ENCODE measurements at regions not wholly inside any gene's neighbourhood (a gene's known extent, or its start where the extent isn't known, plus 50 kb on each side); places are given as distances from the start of the nearest gene placed in this dataset.
"Not testable (repeated sequence)": the region's sequence is repeated elsewhere in the genome, so short reads cannot be mapped to it uniquely, and the experiment has no call there.

DNA sequence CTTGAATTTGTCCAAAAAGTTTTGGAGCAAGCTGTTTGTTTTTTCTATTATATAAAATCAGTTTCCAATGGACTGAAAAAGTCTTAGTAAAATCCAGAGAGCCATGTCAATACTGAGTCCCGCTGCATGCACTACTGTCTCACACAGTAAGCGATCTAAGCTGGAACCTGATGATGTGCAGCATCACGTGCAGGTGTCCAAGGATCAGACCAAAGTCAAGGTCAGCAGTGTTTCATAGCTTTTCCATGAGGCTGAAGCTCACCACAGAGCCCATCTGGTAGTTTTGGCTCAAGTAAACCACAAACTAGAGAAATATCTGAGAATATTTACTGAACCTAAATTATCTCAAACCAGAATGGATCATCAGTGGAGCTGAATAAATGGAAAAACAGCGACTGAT, 784.0 kb upstream of the SEMA6D start:
- H3K4me3 Mint-ChIP-seq: no peak overlapping the region
- H3K27me3 Mint-ChIP-seq (ENCODE audit: low read depth in 3 of 3): peaks cover 0 to 2% (median 0%) of the 10 kb centered on the region in 3 donors
- H3K4me1 Mint-ChIP-seq: no peaks in the 10 kb centered on the region
- H3K9me3 Mint-ChIP-seq: peaks cover 9 to 42% (median 21%) of the 10 kb centered on the region in 6 donors
- H3K36me3 Mint-ChIP-seq: no peaks in the 10 kb centered on the region
- DNase-seq: no peak
- no peak overlapping the region for H3K27ac Mint-ChIP-seq

DNA sequence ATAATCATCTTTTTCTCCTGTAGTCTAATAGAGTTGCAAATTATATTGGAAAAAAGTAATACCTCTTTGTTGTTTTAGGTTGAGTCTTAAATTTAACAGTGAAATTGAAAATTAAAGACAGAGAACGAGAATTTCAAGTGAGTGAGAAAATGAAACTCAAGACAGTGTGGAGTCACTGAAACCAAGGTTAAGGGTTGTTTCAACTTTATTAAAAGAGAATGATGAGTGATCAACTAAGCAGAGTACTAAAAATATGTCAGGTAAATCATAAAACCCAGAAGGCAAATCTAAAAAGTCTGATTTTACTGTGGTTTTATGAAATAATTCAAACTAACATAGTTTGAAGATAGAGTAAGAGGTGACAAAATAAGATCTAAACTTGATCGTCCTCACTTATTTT, 782.5 kb upstream of the SEMA6D start:
- H3K4me3 Mint-ChIP-seq: no peak overlapping the region
- no peaks in the 10 kb centered on the region for H3K4me1 Mint-ChIP-seq
- H3K9me3 Mint-ChIP-seq: peaks cover 14 to 49% (median 21%) of the 10 kb centered on the region in 6 donors

DNA sequence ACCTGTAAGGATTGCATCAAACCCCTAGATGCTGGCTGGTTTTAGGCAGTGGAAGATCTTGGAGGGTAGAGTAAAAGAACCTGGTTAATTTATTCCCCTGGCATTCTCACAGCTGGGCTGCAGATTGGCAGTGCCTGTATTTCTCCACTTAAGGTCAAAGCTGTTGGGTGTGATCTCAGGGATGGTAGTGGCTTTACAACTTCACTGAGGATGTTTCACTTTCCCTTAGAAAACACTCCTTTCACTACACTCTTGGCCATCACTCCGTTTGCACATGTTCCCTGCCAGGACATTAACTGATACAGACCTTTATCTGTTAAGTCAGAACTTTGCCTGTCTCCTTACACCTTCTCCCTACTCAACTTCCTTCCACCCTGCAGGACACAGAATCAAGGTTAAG, 779.1 kb upstream of the SEMA6D start:
- Mint-ChIP-seq H3K4me3 (no peak overlapping the region), H3K27ac (no peak overlapping the region), H3K9me3 (peaks cover 6 to 52% (median 21%) of the 10 kb centered on the region in 6 donors), H3K36me3 (no peaks in the 10 kb centered on the region), H3K27me3 (ENCODE audit: low read depth in 3 of 3) (no peaks in the 10 kb centered on the region), H3K4me1 (no peaks in the 10 kb centered on the region)
- DNase-seq: no peak

More for the DNA sequence above, 782.5 kb upstream of the SEMA6D start:
- Mint-ChIP-seq H3K36me3 (no peaks in the 10 kb centered on the region), H3K27ac (no peak overlapping the region), H3K27me3 (ENCODE audit: low read depth in 3 of 3) (no peaks in the 10 kb centered on the region)
- no peak for DNase-seq

DNA sequence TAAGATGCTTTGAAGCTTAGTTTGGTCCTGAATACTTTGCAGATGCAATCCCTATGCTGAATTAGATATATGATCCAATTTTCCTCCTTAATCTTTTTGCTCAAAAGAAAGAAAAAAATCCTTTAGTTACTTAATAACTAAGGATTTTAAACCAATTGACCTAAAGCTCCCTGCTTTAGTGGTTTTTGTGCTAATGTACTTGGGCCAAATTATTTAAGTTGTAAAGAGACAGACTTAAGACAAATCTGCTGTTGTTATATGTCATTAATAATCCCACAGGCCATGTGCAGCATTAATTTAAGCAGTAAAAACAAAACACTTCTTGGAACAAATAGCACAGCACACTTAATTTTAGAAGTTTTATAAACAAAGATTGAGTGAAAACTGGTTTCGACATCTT, 776.1 kb upstream of the SEMA6D start:
- Mint-ChIP-seq H3K36me3 (no peaks in the 10 kb centered on the region), H3K27me3 (ENCODE audit: low read depth in 3 of 3) (no peaks in the 10 kb centered on the region), H3K4me1 (no peaks in the 10 kb centered on the region), H3K9me3 (peaks cover 6 to 63% (median 20%) of the 10 kb centered on the region in 6 donors), H3K27ac (no peak overlapping the region), H3K4me3 (no peak overlapping the region)
- DNase-seq: no peak

DNA sequence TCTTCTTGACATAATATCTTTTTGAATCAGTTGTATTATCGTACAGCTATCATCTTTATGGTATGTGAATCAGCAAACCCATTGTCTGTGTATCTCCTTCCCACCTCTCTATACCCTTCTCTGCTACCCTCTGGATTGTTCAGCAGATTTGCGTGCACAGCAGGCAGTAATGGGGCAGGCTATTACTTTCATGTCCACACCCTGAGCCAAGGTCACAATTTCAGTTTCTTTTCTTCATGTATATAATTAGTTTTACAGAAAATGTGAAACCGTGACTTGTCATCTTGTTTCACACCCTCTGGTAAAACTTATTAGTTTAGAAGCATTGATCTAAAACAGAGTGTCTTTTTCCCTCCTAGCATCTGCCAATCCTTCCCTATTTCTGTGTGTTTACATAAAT, 770.4 kb upstream of the SEMA6D start:
- Mint-ChIP-seq H3K4me1 (no peaks in the 10 kb centered on the region), H3K36me3 (no peaks in the 10 kb centered on the region), H3K9me3 (peaks cover 12 to 72% (median 32%) of the 10 kb centered on the region in 6 donors), H3K4me3 (no peak overlapping the region), H3K27me3 (ENCODE audit: low read depth in 3 of 3) (peaks cover 0 to 4% (median 1%) of the 10 kb centered on the region in 3 donors), H3K27ac (no peak overlapping the region)
- no peak for DNase-seq

DNA sequence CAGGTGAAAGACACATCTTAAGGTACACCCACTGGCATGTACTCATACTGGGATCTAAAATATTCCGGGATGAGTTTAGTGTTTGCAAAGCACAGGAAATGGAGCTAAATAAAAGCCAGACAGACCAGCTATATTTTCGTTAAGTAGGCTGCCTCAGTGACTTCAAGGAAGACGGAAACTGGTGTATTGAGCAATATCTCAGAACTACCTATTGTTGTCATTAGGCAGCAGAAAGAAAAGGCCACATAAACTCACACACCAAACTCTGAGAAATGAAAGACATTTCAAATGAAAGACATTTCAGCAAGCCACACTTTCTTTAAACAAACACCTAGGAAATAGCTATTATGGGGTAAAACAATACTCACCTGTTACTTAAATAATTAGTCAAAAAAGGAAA, 761.7 kb upstream of the SEMA6D start:
- H3K9me3 Mint-ChIP-seq: peaks cover 10 to 41% (median 22%) of the 10 kb centered on the region in 6 donors
- H3K27me3 Mint-ChIP-seq (ENCODE audit: low read depth in 3 of 3): peaks cover 0 to 4% (median 0%) of the 10 kb centered on the region in 3 donors
- no peak overlapping the region for H3K27ac Mint-ChIP-seq
- DNase-seq: no peak
- H3K4me3 Mint-ChIP-seq: no peak overlapping the region
- H3K36me3 Mint-ChIP-seq: no peaks in the 10 kb centered on the region
- H3K4me1 Mint-ChIP-seq: no peaks in the 10 kb centered on the region

DNA sequence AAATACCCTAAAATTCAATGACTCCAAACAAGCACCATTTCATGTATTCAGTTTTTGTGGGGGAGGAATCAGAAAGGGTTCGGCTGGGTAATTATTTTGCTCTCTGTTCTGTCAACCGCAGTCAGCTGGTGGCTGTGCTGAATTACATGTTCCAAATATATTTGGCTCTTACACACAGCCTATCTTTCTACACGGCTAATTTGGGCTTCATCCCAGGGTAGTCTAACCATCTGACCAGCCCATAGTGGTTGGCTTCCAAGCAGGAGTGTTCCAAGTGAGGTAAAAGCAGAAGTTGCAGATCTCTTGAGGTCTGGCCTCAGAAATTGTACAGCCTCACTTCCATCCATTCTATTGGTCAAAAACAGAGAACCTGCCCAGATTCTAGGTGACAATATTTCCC, 760.8 kb upstream of the SEMA6D start:
- Mint-ChIP-seq H3K4me3 (no peak overlapping the region), H3K36me3 (no peaks in the 10 kb centered on the region), H3K27ac (no peak overlapping the region)

DNA sequence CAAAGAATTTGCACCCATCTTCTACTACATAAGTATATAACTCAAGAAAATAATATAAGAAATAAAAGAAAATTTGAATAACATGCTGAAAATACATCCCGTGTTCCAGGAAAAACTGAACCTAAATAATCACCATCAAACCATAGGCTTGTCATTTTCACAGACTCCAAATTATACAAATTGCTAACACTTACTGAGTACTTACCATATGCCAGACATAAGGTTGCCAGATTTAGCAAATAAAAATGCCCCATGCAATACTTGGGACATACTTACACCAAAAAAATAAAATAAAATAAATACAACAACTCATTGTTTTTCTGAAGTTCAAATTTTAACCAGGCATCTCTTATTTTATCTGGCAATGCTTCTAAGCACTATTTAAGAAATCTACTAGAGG, 760.4 kb upstream of the SEMA6D start:
- Mint-ChIP-seq H3K9me3 (peaks cover 7 to 33% (median 16%) of the 10 kb centered on the region in 6 donors), H3K27ac (no peak overlapping the region), H3K27me3 (ENCODE audit: low read depth in 3 of 3) (peaks cover 0 to 4% (median 0%) of the 10 kb centered on the region in 3 donors), H3K4me1 (no peaks in the 10 kb centered on the region), H3K36me3 (no peaks in the 10 kb centered on the region), H3K4me3 (no peak overlapping the region)
- no peak for DNase-seq

More for the DNA sequence above, 760.8 kb upstream of the SEMA6D start:
- no peak for DNase-seq
- Mint-ChIP-seq H3K9me3 (peaks cover 7 to 32% (median 19%) of the 10 kb centered on the region in 6 donors), H3K4me1 (no peaks in the 10 kb centered on the region), H3K27me3 (ENCODE audit: low read depth in 3 of 3) (peaks cover 0 to 4% (median 0%) of the 10 kb centered on the region in 3 donors)

DNA sequence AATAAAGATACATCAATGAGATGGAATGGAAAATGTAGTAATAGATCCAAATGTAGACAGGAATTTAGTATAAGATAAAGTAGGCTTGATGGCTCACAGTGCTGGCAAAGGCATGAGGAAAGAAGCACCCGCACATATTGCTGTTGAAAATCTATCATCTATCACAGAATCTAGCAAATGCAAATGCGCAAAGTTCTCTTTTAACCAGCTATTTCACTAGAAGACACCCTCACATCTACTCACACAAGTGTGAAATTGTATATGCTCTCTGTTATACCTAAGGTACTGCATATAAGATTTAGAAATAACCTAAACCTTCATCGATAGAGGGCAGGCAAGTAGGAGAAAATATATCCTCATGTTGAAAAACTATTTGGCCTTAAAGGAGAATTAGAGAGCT, 756.7 kb upstream of the SEMA6D start:
- H3K4me1 Mint-ChIP-seq: no peaks in the 10 kb centered on the region
- peaks cover 0 to under 1% (median 0%) of the 10 kb centered on the region in 3 donors for H3K36me3 Mint-ChIP-seq
- peaks cover 0 to 2% (median 0%) of the 10 kb centered on the region in 3 donors for H3K27me3 Mint-ChIP-seq (ENCODE audit: low read depth in 3 of 3)
- no peak overlapping the region for H3K4me3 Mint-ChIP-seq
- no peak overlapping the region for H3K27ac Mint-ChIP-seq
- peaks cover 3 to 40% (median 15%) of the 10 kb centered on the region in 6 donors for H3K9me3 Mint-ChIP-seq
- DNase-seq: no peak

DNA sequence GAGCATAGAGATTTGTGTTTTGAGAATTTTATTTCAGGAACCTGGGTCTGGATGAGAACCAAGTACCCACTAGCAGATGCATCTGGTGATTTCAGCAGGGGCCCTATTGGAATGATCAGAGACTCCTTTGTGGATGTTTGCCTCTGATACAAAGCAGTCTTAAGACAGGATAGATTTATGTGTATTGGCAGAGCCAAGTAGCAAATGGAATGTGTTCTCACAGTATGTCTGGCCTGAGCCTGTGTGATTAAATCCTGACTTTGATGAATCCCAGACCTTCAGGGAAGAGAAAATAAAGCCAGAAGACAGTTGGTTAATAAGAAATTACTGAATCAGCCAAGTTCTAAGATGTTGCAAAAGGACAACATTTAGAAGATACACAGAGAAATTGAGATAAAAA, 755.5 kb upstream of the SEMA6D start:
- peaks cover 0 to 4% (median 0%) of the 10 kb centered on the region in 3 donors for H3K36me3 Mint-ChIP-seq
- peaks cover 0 to 2% (median 0%) of the 10 kb centered on the region in 3 donors for H3K27me3 Mint-ChIP-seq (ENCODE audit: low read depth in 3 of 3)
- peaks cover 8 to 44% (median 16%) of the 10 kb centered on the region in 6 donors for H3K9me3 Mint-ChIP-seq
- no peaks in the 10 kb centered on the region for H3K4me1 Mint-ChIP-seq
- H3K4me3 Mint-ChIP-seq: no peak overlapping the region
- H3K27ac Mint-ChIP-seq: no peak overlapping the region
- no peak for DNase-seq

DNA sequence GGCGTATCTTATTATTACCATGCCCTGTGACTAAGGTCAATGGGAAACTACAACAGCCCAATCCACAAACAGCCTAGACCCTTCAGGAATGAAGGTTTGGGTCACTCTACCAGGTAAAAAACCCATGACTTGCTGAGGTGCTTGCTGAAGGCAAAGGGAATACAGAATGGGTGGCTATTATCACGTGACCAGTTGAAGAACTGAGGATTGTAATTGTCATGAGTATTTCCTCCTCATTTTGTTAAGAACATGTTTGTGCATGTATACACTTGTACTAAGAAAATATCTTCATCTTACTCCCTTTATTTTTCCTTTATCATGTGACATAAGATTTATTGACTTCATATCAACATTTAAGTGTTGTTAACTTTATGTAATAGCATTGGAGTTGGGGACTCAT, 729.2 kb upstream of the SEMA6D start:
- DNase-seq; H3K27me3 Mint-ChIP-seq (ENCODE audit: low read depth in 3 of 3); H3K4me3 Mint-ChIP-seq; H3K4me1 Mint-ChIP-seq; H3K36me3 Mint-ChIP-seq; H3K27ac Mint-ChIP-seq: not testable (repeated sequence)
- H3K9me3 Mint-ChIP-seq: peaks cover 11 to 45% (median 30%) of the 10 kb centered on the region in 6 donors

DNA sequence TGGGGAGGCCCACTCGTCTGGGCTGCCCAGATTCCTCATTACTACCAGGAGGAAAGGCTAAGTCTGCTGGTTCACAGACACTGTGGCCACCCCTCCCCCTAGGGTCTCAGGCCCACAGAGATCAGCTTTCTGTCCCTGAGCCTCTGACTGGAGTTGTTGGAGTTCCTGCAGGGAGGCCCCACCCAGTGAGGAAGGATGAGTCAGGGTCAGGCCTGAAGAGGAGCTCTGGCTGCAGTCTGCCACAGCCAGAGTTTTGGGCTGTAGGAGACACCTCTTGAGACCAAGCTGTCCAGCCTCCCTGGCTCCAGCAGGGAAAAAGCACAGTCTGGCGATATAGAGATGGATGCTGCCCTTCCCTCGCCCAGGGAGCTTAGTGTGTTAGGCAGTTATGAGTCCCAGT, 720.9 kb upstream of the SEMA6D start:
- Mint-ChIP-seq H3K27ac (no peak overlapping the region), H3K27me3 (ENCODE audit: low read depth in 3 of 3) (peaks cover 0 to 2% (median 0%) of the 10 kb centered on the region in 3 donors), H3K4me3 (no peak overlapping the region), H3K36me3 (no peaks in the 10 kb centered on the region), H3K4me1 (no peaks in the 10 kb centered on the region), H3K9me3 (peaks cover 10 to 63% (median 42%) of the 10 kb centered on the region in 6 donors)
- no peak for DNase-seq

DNA sequence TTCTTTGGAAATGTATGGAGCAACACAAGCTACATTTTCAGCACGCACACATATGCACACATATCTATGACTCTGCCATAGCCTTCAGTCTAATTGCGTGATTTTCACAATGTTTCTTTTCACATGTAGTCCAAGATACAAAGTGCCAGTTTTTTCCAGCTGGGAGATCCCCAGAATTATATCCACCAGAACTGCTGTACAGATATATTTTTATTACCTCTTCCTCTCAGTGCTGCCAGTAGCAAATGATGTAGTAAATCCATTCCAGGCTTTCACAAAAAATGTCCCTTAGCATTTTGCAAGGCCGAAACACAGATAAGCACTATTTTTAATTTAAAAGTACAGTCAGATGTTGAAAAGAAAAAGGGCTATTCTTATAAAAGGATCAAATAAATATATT, 719.8 kb upstream of the SEMA6D start:
- Mint-ChIP-seq H3K4me1 (no peaks in the 10 kb centered on the region), H3K36me3 (no peaks in the 10 kb centered on the region), H3K9me3 (peaks cover 10 to 58% (median 37%) of the 10 kb centered on the region in 6 donors), H3K27ac (no peak overlapping the region), H3K27me3 (ENCODE audit: low read depth in 3 of 3) (peaks cover 0 to 2% (median 0%) of the 10 kb centered on the region in 3 donors), H3K4me3 (no peak overlapping the region)
- no peak for DNase-seq

DNA sequence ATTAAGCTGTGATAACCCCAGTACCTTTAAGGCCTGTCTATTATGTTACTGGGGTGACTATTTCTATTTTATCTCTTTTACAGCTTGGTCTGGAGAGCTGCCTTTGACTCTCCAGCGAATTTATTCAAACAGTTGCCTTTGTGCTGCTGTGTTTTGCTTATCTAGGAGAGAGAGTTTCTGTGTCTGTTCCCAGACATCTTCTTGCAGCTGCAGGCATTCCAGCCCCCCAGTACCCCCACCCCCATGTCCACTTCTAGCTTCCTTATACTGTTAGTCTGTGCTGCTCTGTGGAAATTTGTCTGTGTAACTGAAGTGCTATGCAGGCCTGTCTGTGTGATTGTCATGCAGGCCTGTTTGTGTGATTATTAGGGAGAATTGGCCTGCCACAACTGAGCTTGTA, 713.7 kb upstream of the SEMA6D start:
- no peak overlapping the region for H3K27ac Mint-ChIP-seq

DNA sequence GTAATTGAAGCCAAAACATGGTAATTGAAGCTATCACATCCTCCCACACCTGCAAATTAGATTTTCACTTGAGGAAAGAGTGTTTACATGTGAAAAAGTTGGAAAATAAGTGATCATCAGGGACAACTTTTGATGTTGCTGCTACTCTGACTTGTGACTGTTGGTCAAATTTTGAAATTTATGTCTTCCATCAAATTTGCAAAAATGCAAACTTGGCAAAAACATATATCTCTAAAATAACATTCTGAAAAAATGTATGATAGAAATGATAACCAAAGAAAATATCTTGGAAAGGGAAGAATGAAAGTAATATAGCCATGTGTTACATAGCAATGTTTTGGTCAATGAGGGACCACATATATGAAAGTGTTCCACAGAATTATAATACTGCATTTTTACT, 703.9 kb upstream of the SEMA6D start:
- no peak for DNase-seq
- H3K36me3 Mint-ChIP-seq: no peaks in the 10 kb centered on the region
- no peak overlapping the region for H3K4me3 Mint-ChIP-seq
- no peaks in the 10 kb centered on the region for H3K4me1 Mint-ChIP-seq
- peaks cover 1 to 30% (median 12%) of the 10 kb centered on the region in 6 donors for H3K9me3 Mint-ChIP-seq
- H3K27ac Mint-ChIP-seq: no peak overlapping the region
- H3K27me3 Mint-ChIP-seq (ENCODE audit: low read depth in 3 of 3): no peaks in the 10 kb centered on the region

More for the DNA sequence above, 713.7 kb upstream of the SEMA6D start:
- Mint-ChIP-seq H3K4me3 (no peak overlapping the region), H3K27me3 (ENCODE audit: low read depth in 3 of 3) (no peaks in the 10 kb centered on the region), H3K4me1 (no peaks in the 10 kb centered on the region), H3K9me3 (peaks cover 17 to 55% (median 27%) of the 10 kb centered on the region in 6 donors), H3K36me3 (no peaks in the 10 kb centered on the region)
- no peak for DNase-seq
